ENCODE measurements at regions not wholly inside any gene's neighbourhood (a gene's known extent, or its start where the extent isn't known, plus 50 kb on each side); places are given as distances from the start of the nearest gene placed in this dataset.

DNA sequence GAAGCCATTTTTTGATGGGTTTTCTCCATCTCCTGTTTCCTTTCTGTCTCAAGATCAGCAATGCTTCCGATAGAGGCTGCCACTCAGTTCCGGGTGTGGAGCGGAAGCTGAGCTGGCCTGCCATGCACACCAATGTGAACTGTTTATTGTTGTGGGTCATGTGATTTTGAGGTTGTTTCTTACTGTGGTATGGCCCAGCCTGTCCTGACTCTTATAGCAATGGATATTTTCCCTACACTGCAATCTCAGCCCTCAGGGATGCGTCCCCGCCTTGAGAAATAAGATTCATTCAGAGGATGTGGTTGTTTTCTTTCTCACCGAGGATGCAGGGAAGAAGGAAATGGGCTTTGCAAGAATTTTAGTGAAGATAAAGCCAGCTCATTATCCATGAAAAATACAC, 134.7 kb downstream of the PFKFB3 start:
- DNase-seq (ENCODE audit: low spot score) (no peak), FAIRE-seq (no peak), ATAC-seq (no peak)
- Histone ChIP-seq H4K20me1 (ENCODE audit: insufficient read depth, low read length) (no peaks in the 10 kb centered on the region), H3K9me3 (ENCODE audit: low read length) (no peaks in the 10 kb centered on the region), H2AFZ (ENCODE audit: low read length) (no peak overlapping the region), H3K9ac (ENCODE audit: insufficient read depth, low read depth, low read length) (no peak overlapping the region), H3K27ac (ENCODE audit: extremely low read length, insufficient read depth, low read length) (no peak overlapping the region), H3K27me3 (ENCODE audit: control insufficient read depth in 1 of 2, insufficient read depth in 2 of 2, low read length in 2 of 2) (peaks cover 0 to 9% of the 10 kb centered on the region in 2 experiments; a peak in 2 of 5 replicates), H3K36me3 (replicated peaks in 1 of 2; ENCODE audit: control insufficient read depth in 1 of 2, insufficient read depth in 2 of 2, low read length in 2 of 2) (no peaks in the 10 kb centered on the region), H3K4me1 (ENCODE audit: insufficient read depth, low read length) (no peaks in the 10 kb centered on the region), H3K79me2 (ENCODE audit: insufficient read depth, low read length) (no peaks in the 10 kb centered on the region), H3K4me2 (ENCODE audit: low read depth, low read length) (no peak overlapping the region), H3K4me3 (replicated peaks in 1 of 3; ENCODE audit: insufficient read depth in 1 of 3, low read depth in 2 of 3, low read length in 3 of 3) (no peak overlapping the region)
- no TSS peak for BruUV-seq (replicated peaks)
- POLR2A ChIA-PET, result no interaction called here
- TF ChIP-seq SIN3B (IDR thresholded peaks at IDR 0.05; ENCODE audit: low read length) (no peak), SMYD3 (CRISPR knock-in tag; IDR thresholded peaks at IDR 0.05) (no peak), RAD51 (IDR thresholded peaks at IDR 0.05; ENCODE audit: borderline replicate concordance) (no peak), TFDP2 (CRISPR knock-in tag; IDR thresholded peaks at IDR 0.05) (no peak), CHCHD3 (CRISPR knock-in tag; IDR thresholded peaks at IDR 0.05) (no peak), MIER2 (CRISPR knock-in tag; IDR thresholded peaks at IDR 0.05) (no peak), SMAD1 (CRISPR knock-in tag; IDR thresholded peaks at IDR 0.05; ENCODE audit: borderline replicate concordance, low read depth) (no peak)
- WGBS (ENCODE audit: low lambda C conversion rate), result 38% methylated on average over 6 of the region's 6 CpGs
- in situ Hi-C loops (cut with HindIII; ENCODE audit: extremely low pct_ligation_motif_present, low pct_unique_long_range_greater_than_20kb), result no loop called here
- intact Hi-C loops (cut with micrococcal nuclease; ENCODE audit: unreplicated experiment), result no loop called here
- CTCF ChIA-PET (ENCODE audit: low intra/inter-chr PET ratio, low total read pairs), result no interaction called here

- intact Hi-C loops (cut with micrococcal nuclease; ENCODE audit: unreplicated experiment), result no loop called here
- ATAC-seq (no peak), FAIRE-seq (no peak), DNase-seq (ENCODE audit: low spot score) (no peak)
- Histone ChIP-seq H3K27ac (ENCODE audit: extremely low read length, insufficient read depth, low read length) (no peak overlapping the region), H4K20me1 (ENCODE audit: insufficient read depth, low read length) (no peaks in the 10 kb centered on the region), H2AFZ (ENCODE audit: low read length) (no peak overlapping the region), H3K79me2 (ENCODE audit: insufficient read depth, low read length) (no peaks in the 10 kb centered on the region), H3K36me3 (replicated peaks in 1 of 2; ENCODE audit: control insufficient read depth in 1 of 2, insufficient read depth in 2 of 2, low read length in 2 of 2) (no peaks in the 10 kb centered on the region), H3K4me1 (ENCODE audit: insufficient read depth, low read length) (no peaks in the 10 kb centered on the region), H3K9ac (ENCODE audit: insufficient read depth, low read depth, low read length) (no peak overlapping the region), H3K4me2 (ENCODE audit: low read depth, low read length) (no peak overlapping the region), H3K9me3 (ENCODE audit: low read length) (no peaks in the 10 kb centered on the region), H3K4me3 (replicated peaks in 1 of 3; ENCODE audit: insufficient read depth in 1 of 3, low read depth in 2 of 3, low read length in 3 of 3) (no peak overlapping the region), H3K27me3 (ENCODE audit: control insufficient read depth in 1 of 2, insufficient read depth in 2 of 2, low read length in 2 of 2) (peaks cover 0 to 6% of the 10 kb centered on the region in 2 experiments; a peak in 3 of 5 replicates)
- in situ Hi-C loops (cut with HindIII; ENCODE audit: extremely low pct_ligation_motif_present, low pct_unique_long_range_greater_than_20kb), result no loop called here
- 25% methylated on average over 7 of the region's 7 CpGs for WGBS (ENCODE audit: low lambda C conversion rate)
- POLR2A ChIA-PET, result no interaction called here
- CTCF ChIA-PET (ENCODE audit: low intra/inter-chr PET ratio, low total read pairs), result no interaction called here
- no TSS peak for BruUV-seq (replicated peaks)
- no peak for TF ChIP-seq ZNF674 (CRISPR knock-in tag; IDR thresholded peaks at IDR 0.05; ENCODE audit: low read depth)
- TF ChIP-seq, protein P1, sequence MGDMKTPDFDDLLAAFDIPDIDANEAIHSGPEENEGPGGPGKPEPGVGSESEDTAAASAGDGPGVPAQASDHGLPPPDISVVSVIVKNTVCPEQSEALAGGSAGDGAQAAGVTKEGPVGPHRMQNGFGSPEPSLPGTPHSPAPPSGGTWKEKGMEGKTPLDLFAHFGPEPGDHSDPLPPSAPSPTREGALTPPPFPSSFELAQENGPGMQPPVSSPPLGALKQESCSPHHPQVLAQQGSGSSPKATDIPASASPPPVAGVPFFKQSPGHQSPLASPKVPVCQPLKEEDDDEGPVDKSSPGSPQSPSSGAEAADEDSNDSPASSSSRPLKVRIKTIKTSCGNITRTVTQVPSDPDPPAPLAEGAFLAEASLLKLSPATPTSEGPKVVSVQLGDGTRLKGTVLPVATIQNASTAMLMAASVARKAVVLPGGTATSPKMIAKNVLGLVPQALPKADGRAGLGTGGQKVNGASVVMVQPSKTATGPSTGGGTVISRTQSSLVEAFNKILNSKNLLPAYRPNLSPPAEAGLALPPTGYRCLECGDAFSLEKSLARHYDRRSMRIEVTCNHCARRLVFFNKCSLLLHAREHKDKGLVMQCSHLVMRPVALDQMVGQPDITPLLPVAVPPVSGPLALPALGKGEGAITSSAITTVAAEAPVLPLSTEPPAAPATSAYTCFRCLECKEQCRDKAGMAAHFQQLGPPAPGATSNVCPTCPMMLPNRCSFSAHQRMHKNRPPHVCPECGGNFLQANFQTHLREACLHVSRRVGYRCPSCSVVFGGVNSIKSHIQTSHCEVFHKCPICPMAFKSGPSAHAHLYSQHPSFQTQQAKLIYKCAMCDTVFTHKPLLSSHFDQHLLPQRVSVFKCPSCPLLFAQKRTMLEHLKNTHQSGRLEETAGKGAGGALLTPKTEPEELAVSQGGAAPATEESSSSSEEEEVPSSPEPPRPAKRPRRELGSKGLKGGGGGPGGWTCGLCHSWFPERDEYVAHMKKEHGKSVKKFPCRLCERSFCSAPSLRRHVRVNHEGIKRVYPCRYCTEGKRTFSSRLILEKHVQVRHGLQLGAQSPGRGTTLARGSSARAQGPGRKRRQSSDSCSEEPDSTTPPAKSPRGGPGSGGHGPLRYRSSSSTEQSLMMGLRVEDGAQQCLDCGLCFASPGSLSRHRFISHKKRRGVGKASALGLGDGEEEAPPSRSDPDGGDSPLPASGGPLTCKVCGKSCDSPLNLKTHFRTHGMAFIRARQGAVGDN (CRISPR knock-in tag; IDR thresholded peaks at IDR 0.05), result no peak
These were observed 135.6 kb downstream of the PFKFB3 start for GRCh38 chr10:6338361-6338760.
